ENCODE measurements at regions not wholly inside any gene's neighbourhood (a gene's known extent, or its start where the extent isn't known, plus 50 kb on each side); places are given as distances from the start of the nearest gene placed in this dataset.

DNA sequence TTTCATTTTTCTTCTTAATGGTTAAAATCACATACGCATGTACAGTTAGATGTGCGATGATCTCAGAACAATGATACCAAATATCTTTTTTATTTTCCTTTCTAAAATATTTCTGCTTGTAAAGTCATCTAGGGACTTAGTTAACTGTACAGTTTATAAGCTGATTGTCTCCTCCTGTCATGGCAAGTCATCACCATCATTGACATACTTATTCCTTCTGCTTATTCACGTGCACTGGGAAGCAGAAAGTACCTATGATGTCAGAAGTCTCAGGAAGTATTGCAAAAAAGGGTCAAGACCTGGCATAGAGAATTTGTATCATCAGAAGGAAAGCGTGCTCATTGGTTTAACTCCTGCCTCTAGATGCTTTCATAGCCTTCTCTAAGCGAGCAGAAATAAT is 154.2 kb downstream of the DSC3 start:
- TF ChIP-seq, protein P1, sequence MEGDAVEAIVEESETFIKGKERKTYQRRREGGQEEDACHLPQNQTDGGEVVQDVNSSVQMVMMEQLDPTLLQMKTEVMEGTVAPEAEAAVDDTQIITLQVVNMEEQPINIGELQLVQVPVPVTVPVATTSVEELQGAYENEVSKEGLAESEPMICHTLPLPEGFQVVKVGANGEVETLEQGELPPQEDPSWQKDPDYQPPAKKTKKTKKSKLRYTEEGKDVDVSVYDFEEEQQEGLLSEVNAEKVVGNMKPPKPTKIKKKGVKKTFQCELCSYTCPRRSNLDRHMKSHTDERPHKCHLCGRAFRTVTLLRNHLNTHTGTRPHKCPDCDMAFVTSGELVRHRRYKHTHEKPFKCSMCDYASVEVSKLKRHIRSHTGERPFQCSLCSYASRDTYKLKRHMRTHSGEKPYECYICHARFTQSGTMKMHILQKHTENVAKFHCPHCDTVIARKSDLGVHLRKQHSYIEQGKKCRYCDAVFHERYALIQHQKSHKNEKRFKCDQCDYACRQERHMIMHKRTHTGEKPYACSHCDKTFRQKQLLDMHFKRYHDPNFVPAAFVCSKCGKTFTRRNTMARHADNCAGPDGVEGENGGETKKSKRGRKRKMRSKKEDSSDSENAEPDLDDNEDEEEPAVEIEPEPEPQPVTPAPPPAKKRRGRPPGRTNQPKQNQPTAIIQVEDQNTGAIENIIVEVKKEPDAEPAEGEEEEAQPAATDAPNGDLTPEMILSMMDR (IDR thresholded peaks at IDR 0.05) = no peak
- no peak for TF ChIP-seq EZH2 (IDR thresholded peaks at IDR 0.05)
- TF ChIP-seq EZH2phosphoT487 (IDR thresholded peaks at IDR 0.05) = no peak
